HG03025 (cell line): ENCODE measurements at regions not wholly inside any gene's neighbourhood (a gene's known extent, or its start where the extent isn't known, plus 50 kb on each side); places are given as distances from the start of the nearest gene placed in this dataset.

Source experiments
- ATAC-seq: cut with Tn5 transposase; IDR thresholded peaks from one replicate; pipeline ENCODE4 v1.9.1; 2021; ENCODE audit warnings: mild to moderate bottlenecking, moderate library complexity; ENCODE audit not compliant: unreplicated experiment, low FRiP score

DNA sequence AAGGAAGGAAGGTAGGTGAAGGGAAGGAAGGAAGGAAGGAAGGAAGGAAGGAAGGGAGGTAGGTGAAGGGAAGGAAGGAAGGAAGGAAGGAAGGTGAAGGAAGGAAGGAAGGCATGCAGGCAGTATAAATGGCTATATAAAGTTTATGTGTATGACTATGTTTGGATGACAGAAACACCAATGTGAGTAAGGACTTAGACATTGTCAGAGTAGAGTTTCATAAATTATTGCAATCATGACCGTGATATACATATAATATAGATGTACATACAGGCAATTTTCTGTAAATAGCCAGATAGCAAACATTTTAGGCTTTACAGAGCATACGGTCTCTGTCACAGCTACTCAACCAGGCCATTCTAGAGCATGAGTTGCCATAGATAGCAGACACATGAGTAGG, 133.8 kb upstream of the AKR1E2 start:
- no peak for ATAC-seq

DNA sequence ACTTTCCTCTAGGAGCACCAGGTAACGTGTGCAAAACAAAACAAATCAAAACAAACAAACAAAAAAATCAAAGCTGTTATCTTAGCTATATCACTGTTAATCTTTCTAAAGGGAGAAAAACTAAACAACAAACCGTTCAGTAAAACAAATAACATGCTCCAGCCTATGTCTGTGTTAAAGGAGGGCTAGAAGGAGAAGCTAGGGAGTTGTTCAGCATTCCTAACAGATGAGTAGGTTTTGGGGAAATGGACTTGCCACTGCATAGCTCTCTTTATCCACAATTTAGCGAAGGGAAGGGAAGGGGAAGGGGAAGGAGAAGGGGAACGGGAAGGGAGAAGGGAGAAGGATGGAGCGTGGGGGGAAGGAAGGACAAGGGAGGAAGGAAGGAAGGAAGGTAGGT, 134.2 kb upstream of the AKR1E2 start:
- ATAC-seq, result no peak

DNA sequence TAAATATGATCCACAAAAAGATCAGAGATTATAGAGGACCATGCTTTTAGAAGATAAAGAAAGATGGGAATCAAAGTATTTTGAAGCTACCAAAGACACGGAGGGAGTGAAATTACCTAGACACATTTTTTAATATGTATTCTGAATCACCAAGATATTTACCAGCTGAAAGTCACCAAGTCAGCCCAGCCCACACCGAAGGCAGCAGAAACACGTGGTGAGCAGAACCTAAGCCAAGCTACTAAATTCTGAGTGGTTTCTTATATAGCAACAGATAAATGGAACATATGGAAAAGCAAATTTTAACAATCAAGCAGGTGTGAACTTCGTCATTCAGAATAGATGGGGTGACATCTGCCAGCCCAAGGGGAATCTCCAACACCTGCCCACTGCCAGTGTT, 134.7 kb upstream of the AKR1E2 start:
- no peak for ATAC-seq

DNA sequence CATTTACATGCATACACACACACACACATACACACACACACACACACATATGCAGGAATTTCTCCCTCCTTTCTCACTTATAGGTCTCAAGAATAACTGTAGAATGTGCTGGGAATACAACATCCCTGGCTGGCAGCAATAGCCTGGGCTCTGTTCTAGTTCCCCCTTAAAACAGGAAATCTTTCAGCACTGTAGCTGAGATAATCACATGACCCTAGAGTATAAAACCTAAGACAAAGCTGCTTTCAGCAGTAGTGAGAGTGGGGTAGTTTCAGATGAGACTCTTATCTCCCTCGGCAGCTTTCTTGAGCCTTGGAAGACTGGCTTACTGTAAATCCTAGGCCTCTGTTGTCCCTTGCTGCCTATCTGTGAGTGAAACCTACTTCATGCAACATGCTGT, 137.4 kb upstream of the AKR1E2 start:
- ATAC-seq, result peak; percentile 87

DNA sequence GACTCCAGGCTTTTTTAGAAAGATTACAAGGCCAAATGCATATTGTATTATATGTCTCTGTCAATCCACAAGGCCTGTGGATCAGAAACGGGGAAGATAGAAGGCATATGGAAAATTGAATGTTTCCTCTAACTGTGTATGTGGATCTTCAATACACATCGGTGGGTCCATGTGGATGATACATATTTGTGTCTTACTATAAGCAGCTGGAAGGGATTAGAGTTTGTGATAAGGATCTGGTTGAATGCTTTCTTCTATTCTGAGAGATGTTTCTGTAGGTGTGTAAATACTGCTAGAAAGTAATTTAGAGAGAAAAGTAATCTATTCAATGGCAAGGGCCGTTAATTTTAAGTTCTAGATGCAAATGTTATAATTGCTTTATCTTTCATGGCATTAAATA, 137.8 kb upstream of the AKR1E2 start:
- ATAC-seq, result no peak

DNA sequence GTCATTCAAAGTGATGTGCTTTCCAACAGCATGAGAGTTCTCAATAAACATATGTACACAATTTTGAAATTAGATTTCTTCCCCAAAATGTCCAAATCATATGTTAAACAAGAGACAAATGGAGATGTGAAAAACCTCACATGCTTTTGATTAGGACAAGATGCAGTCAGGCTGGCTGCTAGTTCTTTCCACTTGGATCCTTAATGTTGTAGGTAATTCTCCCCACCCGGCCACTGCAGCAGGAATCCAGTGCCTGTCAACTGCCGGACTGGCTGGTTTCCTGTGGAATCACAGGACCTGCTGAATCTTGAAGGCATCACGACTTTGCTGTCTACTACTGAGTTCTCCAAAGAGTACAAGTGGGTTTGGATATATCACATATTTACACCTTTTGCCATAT, 138.6 kb upstream of the AKR1E2 start:
- no peak for ATAC-seq

DNA sequence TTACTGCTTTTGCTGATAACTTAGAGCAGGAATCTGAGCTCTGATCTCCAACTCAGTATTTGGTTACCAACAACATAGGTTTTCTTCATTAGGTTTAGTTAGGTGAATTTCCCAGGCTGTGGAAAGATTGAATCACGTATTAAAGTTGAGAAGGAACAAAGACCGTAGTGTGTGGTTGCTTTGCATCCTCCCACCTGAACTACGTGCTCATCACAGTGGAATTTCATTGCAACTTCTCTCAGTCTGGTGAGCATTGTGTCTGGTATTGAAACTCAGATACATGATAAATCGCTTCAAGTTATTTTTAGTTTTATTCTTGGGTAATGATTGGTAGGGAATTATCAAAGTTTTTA, 139.4 kb upstream of the AKR1E2 start:
- ATAC-seq, result no peak

DNA sequence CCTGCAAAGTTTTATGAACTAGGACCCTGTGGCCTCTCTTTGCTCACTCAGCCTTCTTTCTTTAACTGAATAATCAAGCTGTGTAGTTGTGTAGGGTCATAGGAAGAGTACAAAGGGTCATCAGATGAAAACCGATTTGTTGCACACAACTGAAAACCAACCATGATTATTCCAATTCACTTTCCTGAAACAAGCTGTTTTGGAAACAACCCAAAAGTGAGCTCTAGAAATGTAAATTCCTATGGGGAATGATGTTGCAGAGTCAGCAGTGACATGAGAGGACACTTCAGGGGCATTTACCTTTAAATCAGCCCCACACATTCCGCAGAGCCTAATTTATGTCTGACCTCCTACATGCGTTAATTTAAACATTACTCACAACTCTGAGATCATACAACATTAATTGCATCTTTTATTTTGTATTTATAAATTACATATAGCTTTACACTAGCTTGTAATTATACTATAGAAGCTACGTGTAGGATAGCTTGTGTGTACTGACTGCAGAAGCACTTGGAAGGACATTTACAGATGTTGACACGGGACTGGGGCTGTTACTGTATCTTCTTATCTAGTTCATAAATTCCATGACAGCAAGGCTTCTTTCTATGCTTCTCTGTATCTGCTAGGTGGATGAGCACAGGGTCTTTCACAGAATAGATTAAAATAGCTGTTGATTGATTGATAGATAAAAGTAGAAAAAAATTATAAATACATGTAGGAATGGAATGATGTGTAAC, 139.9 kb upstream of the AKR1E2 start:
- ATAC-seq, result no peak

DNA sequence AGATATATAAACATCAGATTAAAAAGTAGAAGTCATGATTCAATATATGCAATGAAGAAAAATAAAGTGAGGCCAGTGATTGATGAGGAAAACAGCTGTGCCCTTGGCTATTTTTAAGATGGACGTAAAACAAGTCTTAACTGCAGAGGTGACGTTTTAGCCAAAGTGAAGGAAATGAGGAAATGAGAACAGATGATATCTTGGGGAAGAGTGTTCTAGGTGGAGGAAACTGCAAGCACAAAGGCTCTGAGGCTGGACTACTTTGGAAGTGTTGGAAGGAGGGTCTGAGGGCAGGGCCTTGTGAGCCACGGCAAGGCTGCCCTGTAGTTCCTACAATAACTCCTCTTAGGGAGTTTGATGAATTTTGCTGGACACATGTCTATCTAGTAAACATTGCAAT, 140.5 kb upstream of the AKR1E2 start:
- no peak for ATAC-seq

DNA sequence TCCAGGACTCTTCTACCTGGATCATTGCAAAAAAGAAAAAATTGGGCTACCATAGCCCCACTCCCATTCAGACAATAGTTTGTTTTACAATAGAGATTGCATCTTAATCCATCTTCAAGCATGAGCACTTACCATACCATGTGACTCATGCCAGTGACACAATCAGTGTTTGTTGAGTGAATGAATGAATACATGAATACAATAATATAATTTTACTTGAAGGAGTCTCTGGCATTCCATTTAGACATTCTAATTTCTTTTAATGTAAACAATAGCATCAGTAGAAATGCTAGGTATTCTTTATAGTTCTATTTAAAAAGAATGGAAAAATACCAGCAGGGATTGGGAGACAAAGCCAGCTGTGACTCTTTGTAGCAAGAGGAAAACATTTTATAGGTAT, 141.6 kb upstream of the AKR1E2 start:
- no peak for ATAC-seq

DNA sequence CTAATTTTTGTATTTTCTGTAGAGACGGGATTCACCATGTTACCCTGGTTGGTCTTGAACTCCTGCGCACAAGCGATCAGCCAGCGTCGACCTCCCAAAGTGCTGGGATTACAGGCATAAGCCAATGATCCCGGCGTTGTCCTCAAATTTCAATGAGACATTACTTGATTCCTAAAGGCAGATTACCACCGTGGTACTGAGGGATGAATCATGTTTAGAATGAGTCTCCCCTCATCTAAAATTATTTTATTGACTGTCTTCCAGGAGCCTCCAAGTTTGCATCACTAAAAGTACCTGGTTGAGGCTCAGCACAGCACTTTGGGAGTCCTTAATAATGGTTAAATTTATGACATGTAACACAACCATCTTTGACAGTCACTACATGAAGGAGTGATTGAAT, 142.2 kb upstream of the AKR1E2 start:
- no peak for ATAC-seq

DNA sequence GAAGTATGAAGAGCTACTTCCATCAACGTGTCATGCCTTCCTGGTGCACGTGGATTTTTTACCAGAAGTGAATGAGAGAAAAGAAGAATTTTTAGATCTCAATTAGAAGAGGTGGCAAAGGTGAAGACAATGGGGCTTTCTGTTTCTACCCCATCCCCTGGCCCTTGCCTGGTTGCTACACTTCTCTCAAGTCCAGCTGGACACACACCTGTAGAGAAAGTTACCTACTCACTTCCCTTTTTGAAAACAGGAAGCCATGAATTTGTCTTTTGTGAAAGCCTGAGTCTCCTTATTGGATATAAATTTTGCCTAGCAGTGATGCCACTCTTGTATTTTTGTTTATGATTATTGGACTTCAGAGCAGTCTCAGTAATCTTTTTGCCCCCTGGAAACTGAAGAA, 142.9 kb upstream of the AKR1E2 start:
- no peak for ATAC-seq

DNA sequence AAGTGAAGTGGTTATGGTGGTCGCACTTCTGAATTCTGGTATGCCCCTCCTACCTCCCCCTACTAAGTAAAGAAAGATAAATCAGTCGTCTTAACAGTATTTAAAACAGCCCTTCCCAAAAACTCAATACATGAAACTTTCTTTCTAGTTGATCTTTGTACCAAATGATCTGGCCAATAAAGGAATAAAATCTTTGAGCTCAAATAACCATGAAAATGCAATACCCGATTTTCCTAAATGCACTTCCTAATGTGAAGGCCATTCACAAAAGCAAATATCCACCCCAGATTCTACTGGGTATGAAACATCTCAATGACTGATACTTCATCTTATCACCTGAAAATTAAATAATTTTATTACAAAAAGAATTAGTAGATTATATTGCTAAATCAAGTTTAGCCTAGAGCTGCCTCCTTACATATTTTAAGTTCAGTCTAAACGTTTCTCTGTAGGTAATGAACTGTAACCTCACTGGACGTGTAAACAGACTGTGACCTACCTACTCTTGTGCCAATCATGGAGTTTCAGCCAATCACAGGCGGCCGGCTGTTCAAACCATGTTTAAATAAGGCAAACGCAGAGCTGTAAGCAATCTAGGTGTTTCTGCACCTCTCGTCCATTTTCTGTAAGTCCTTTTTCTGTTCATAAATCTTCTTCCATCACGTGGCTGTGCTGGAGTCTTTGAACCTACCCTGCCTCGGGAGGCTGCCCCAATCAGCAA, 146.9 kb upstream of the AKR1E2 start:
- ATAC-seq, result no peak

DNA sequence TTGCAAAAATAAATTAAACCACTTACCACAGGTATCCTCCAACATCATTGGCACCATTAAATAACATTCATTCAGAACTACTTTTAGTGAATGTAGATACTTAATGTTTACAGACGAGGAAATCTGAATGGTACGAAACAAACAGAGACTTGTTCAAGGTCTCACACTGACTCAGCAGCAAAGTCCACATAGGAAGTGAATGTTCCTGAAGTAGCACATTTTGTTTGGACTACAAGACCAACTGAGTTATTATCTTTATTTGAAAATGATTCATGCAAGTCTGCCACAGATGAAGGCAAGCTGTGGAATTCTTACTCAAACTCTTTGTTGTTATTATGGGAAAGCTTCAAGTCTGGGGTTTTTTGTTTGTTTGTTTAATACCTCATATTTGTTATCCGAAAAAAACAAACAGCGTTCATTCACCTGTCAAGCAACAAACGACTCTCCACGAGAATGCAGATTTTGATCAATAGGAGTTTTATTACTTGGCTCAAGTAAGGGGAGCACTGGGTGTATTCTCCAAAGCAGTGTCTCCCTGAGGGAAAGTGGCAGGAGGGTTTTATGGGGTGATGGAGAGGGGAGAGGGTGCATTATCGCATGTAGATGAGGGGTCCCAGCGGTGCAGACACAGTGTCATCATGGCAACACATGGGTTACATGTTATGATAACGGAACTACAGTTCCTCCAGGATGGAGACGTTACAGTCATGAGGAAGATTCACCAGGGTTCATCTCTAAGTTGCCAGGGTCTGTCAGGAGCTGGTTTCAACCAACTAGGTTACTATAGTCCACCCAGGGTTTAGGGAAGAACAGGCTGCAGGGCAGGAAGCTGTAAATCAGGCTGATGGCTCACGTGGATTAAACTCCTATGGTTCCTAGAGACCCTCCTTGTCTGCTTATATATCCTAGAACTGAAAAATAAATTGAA, 147.7 kb upstream of the AKR1E2 start:
- ATAC-seq, result no peak

DNA sequence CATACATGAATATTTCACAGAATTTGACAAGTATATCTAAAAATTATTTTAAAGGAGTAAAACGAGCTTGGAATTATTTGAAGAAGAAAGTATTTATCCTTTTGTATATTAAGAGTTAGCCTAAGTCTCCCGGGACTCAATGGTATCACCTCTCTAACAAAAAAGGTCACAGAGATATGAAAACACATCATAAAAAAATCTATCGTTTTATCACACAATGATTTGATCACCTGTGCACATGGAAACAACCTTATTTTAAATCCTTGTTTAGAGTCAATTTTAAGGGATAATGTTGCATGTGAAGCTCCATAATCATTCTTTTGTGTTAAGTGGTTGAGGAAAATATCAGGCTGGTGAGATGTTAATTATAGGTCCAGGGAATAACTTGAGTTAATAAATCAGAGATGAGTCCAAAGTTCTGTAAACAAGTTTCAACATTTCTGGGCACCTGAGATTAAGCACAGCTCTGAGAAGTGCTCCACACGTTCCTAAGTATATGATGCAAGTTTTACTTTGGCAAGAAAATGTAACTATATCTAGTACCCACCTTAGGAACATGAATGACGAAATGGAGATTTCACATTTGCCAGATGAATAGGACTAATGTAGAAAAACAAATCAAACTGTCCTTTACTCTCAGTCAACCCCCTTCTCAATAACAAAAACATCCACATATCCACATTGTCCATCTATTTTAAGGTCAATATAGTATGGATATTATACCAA, 148.5 kb upstream of the AKR1E2 start:
- ATAC-seq, result no peak

DNA sequence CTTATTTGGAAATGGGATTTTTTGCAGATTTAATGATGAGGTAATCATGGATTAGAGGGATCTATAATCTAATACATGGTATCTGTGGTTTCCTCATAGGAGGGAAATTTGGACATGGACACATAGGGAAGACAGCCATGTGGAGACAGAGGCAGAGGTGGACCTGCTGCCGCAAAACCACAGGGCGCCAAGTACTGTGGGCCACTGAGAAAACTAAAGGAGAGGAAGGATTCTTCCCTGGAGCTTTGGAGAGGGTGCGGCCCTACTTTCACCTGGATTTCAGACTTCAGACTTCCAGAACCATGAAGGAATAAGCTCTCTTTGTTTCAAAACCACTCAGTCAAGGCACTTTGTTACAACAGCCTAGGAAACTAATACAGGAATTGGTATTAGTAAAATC, 149.4 kb upstream of the AKR1E2 start:
- ATAC-seq, result no peak

DNA sequence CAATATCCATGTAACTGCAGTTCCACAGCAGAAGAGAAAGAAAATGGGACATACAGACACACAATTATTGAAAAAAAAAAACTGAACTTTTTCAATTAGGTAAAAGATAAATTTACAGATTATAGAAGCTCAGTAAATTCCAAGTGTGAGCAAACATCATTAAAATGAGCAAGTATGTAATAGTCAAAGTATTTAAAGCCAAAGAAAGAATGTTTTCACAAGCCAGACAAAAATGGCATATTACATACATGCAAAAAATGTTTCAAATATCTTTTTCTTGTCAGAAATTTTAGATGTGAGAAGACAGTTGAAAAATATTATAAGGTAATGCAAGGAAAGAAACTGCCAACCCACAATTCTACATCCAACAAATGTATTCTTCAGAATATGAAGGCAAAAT, 150.2 kb upstream of the AKR1E2 start:
- ATAC-seq, result no peak

DNA sequence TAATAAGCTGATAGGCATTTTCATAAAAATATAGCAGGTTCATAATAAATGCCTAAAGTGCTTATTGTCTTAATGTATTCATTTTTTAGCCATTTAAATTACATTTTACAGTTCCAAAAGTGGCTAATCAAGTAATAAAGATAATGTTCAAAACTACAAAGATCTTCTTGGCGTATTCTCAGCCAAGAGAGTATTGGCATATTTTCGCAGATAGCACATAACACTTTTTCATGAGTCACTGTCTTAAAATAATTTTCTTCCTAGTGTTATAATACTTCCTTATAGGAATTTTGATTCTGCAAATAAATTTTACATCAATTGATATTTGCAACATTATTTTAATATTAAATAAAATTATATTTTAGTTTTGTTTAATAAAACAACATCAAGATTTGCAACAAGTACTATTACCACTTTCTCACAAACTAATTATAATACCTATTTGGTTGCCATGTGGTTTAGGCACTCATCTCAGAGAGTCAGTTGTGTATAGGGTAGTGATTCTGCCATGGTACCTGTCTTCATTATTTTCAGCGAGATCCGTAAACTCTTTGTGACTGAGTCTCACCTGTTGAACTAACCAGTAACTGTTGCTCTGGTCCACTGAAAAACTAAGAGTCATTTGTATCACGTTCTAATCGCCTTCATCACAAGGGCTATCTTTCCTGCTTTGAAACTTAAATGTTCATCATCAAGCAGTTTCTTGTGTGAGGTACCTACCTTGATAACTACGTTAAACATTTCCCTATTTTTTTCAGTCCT, 152.5 kb upstream of the AKR1E2 start:
- no peak for ATAC-seq

DNA sequence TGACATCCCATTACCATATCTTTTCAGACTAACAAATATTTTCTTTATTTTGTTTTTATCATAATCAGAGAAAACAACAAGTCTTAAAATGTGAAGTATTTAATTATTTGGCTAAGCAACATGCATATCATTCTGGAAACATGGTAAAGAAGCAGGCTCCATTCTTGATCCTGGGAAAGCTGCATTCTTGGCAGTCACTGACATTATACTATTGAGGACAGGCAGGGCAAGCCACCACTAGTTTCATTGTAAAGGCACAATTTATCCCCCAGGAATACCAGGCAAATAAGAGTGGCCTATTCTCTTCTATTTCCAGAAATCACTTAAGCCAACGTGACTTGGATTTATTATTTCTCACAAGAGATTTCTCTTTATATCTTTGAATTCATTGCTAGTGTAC, 153.8 kb upstream of the AKR1E2 start:
- no peak for ATAC-seq
